ENCODE measurements at regions not wholly inside any gene's neighbourhood (a gene's known extent, or its start where the extent isn't known, plus 50 kb on each side); places are given as distances from the start of the nearest gene placed in this dataset.

- Mint-ChIP-seq H3K4me1 (ENCODE audit: low read depth) (no peaks in the 10 kb centered on the region), H3K9me3 (no peaks in the 10 kb centered on the region), H3K27me3 (ENCODE audit: low read depth) (no peaks in the 10 kb centered on the region), H3K27ac (no peak overlapping the region), H3K4me3 (ENCODE audit: low read depth) (no peak overlapping the region), H3K36me3 (ENCODE audit: low read depth) (no peaks in the 10 kb centered on the region)
- no peak for DNase-seq (ENCODE audit: low spot score)
- intact Hi-C loops (cut with micrococcal nuclease), result no loop called here
Measured at GRCh38 chr4:114304046-114304445, 294.6 kb upstream of the UGT8 start.

- H3K4me1 Mint-ChIP-seq (ENCODE audit: low read depth), result no peaks in the 10 kb centered on the region
- no peaks in the 10 kb centered on the region for H3K36me3 Mint-ChIP-seq (ENCODE audit: low read depth)
- no peaks in the 10 kb centered on the region for H3K9me3 Mint-ChIP-seq
- DNase-seq (ENCODE audit: low spot score), result no peak
- no peak overlapping the region for H3K27ac Mint-ChIP-seq
- intact Hi-C loops (cut with micrococcal nuclease), result no loop called here
- no peak overlapping the region for H3K4me3 Mint-ChIP-seq (ENCODE audit: low read depth)
- H3K27me3 Mint-ChIP-seq (ENCODE audit: low read depth), result no peaks in the 10 kb centered on the region
Measured at GRCh38 chr4:114304567-114304966, 294.0 kb upstream of the UGT8 start.

GRCh38 chr4:114306946-114307345 is 291.7 kb upstream of the UGT8 start:
- Mint-ChIP-seq H3K9me3 (no peaks in the 10 kb centered on the region), H3K4me1 (ENCODE audit: low read depth) (no peaks in the 10 kb centered on the region), H3K36me3 (ENCODE audit: low read depth) (no peaks in the 10 kb centered on the region), H3K27ac (no peak overlapping the region), H3K4me3 (ENCODE audit: low read depth) (no peak overlapping the region), H3K27me3 (ENCODE audit: low read depth) (no peaks in the 10 kb centered on the region)
- intact Hi-C loops (cut with micrococcal nuclease), result no loop called here
- no peak for DNase-seq (ENCODE audit: low spot score)

- Mint-ChIP-seq H3K4me1 (ENCODE audit: low read depth) (no peaks in the 10 kb centered on the region), H3K27me3 (ENCODE audit: low read depth) (no peaks in the 10 kb centered on the region), H3K4me3 (ENCODE audit: low read depth) (no peak overlapping the region), H3K9me3 (no peaks in the 10 kb centered on the region), H3K36me3 (ENCODE audit: low read depth) (no peaks in the 10 kb centered on the region), H3K27ac (no peak overlapping the region)
- DNase-seq (ENCODE audit: low spot score), result no peak
- intact Hi-C loops (cut with micrococcal nuclease), result no loop called here
Measured at GRCh38 chr4:114310296-114310925, 288.2 kb upstream of the UGT8 start.

- intact Hi-C loops (cut with micrococcal nuclease), result no loop called here
- H3K9me3 Mint-ChIP-seq, result no peaks in the 10 kb centered on the region
- no peaks in the 10 kb centered on the region for H3K4me1 Mint-ChIP-seq (ENCODE audit: low read depth)
- no peak for DNase-seq (ENCODE audit: low spot score)
- no peaks in the 10 kb centered on the region for H3K36me3 Mint-ChIP-seq (ENCODE audit: low read depth)
- no peak overlapping the region for H3K4me3 Mint-ChIP-seq (ENCODE audit: low read depth)
- no peaks in the 10 kb centered on the region for H3K27me3 Mint-ChIP-seq (ENCODE audit: low read depth)
- no peak overlapping the region for H3K27ac Mint-ChIP-seq
Measured at GRCh38 chr4:114311787-114312186, 286.8 kb upstream of the UGT8 start.

GRCh38 chr4:114312338-114312737 is 286.3 kb upstream of the UGT8 start:
- H3K27ac Mint-ChIP-seq, result no peak overlapping the region
- H3K4me3 Mint-ChIP-seq (ENCODE audit: low read depth), result no peak overlapping the region
- no peaks in the 10 kb centered on the region for H3K4me1 Mint-ChIP-seq (ENCODE audit: low read depth)
- no peaks in the 10 kb centered on the region for H3K9me3 Mint-ChIP-seq
- H3K36me3 Mint-ChIP-seq (ENCODE audit: low read depth), result no peaks in the 10 kb centered on the region
- H3K27me3 Mint-ChIP-seq (ENCODE audit: low read depth), result no peaks in the 10 kb centered on the region
- no peak for DNase-seq (ENCODE audit: low spot score)
- intact Hi-C loops (cut with micrococcal nuclease), result no loop called here

GRCh38 chr4:114316789-114317188 is 281.8 kb upstream of the UGT8 start:
- Mint-ChIP-seq H3K36me3 (ENCODE audit: low read depth) (no peaks in the 10 kb centered on the region), H3K4me3 (ENCODE audit: low read depth) (no peak overlapping the region), H3K27ac (no peak overlapping the region), H3K4me1 (ENCODE audit: low read depth) (no peaks in the 10 kb centered on the region), H3K27me3 (ENCODE audit: low read depth) (no peaks in the 10 kb centered on the region), H3K9me3 (no peaks in the 10 kb centered on the region)
- intact Hi-C loops (cut with micrococcal nuclease), result no loop called here
- no peak for DNase-seq (ENCODE audit: low spot score)

GRCh38 chr4:114317564-114317963 is 281.0 kb upstream of the UGT8 start:
- H3K36me3 Mint-ChIP-seq (ENCODE audit: low read depth), result no peaks in the 10 kb centered on the region
- no peaks in the 10 kb centered on the region for H3K9me3 Mint-ChIP-seq
- H3K4me3 Mint-ChIP-seq (ENCODE audit: low read depth), result no peak overlapping the region
- no peak overlapping the region for H3K27ac Mint-ChIP-seq
- intact Hi-C loops (cut with micrococcal nuclease), result no loop called here
- no peaks in the 10 kb centered on the region for H3K27me3 Mint-ChIP-seq (ENCODE audit: low read depth)
- H3K4me1 Mint-ChIP-seq (ENCODE audit: low read depth), result no peaks in the 10 kb centered on the region
- DNase-seq (ENCODE audit: low spot score), result no peak

- Mint-ChIP-seq H3K4me1 (ENCODE audit: low read depth) (no peaks in the 10 kb centered on the region), H3K4me3 (ENCODE audit: low read depth) (no peak overlapping the region), H3K9me3 (no peaks in the 10 kb centered on the region), H3K27me3 (ENCODE audit: low read depth) (no peaks in the 10 kb centered on the region), H3K27ac (no peak overlapping the region), H3K36me3 (ENCODE audit: low read depth) (no peaks in the 10 kb centered on the region)
- intact Hi-C loops (cut with micrococcal nuclease), result no loop called here
- DNase-seq (ENCODE audit: low spot score), result no peak
Measured at GRCh38 chr4:114318309-114318708, 280.3 kb upstream of the UGT8 start.

GRCh38 chr4:114320126-114320525 is 278.5 kb upstream of the UGT8 start:
- intact Hi-C loops (cut with micrococcal nuclease), result no loop called here
- H3K4me3 Mint-ChIP-seq (ENCODE audit: low read depth), result no peak overlapping the region
- H3K36me3 Mint-ChIP-seq (ENCODE audit: low read depth), result no peaks in the 10 kb centered on the region
- DNase-seq (ENCODE audit: low spot score), result no peak
- H3K27ac Mint-ChIP-seq, result no peak overlapping the region
- no peaks in the 10 kb centered on the region for H3K4me1 Mint-ChIP-seq (ENCODE audit: low read depth)
- no peaks in the 10 kb centered on the region for H3K9me3 Mint-ChIP-seq
- no peaks in the 10 kb centered on the region for H3K27me3 Mint-ChIP-seq (ENCODE audit: low read depth)

GRCh38 chr4:114321366-114321765 is 277.2 kb upstream of the UGT8 start:
- H3K27me3 Mint-ChIP-seq (ENCODE audit: low read depth), result no peaks in the 10 kb centered on the region
- no peaks in the 10 kb centered on the region for H3K4me1 Mint-ChIP-seq (ENCODE audit: low read depth)
- intact Hi-C loops (cut with micrococcal nuclease), result no loop called here
- H3K9me3 Mint-ChIP-seq, result no peaks in the 10 kb centered on the region
- H3K4me3 Mint-ChIP-seq (ENCODE audit: low read depth), result no peak overlapping the region
- no peak for DNase-seq (ENCODE audit: low spot score)
- H3K36me3 Mint-ChIP-seq (ENCODE audit: low read depth), result no peaks in the 10 kb centered on the region
- H3K27ac Mint-ChIP-seq, result no peak overlapping the region

GRCh38 chr4:114323841-114324240 is 274.8 kb upstream of the UGT8 start:
- H3K36me3 Mint-ChIP-seq (ENCODE audit: low read depth), result no peaks in the 10 kb centered on the region
- H3K4me3 Mint-ChIP-seq (ENCODE audit: low read depth), result no peak overlapping the region
- H3K27me3 Mint-ChIP-seq (ENCODE audit: low read depth), result no peaks in the 10 kb centered on the region
- intact Hi-C loops (cut with micrococcal nuclease), result no loop called here
- no peak overlapping the region for H3K27ac Mint-ChIP-seq
- H3K4me1 Mint-ChIP-seq (ENCODE audit: low read depth), result no peaks in the 10 kb centered on the region
- DNase-seq (ENCODE audit: low spot score), result no peak
- H3K9me3 Mint-ChIP-seq, result no peaks in the 10 kb centered on the region

GRCh38 chr4:114326358-114326757 is 272.2 kb upstream of the UGT8 start:
- intact Hi-C loops (cut with micrococcal nuclease), result no loop called here
- Mint-ChIP-seq H3K9me3 (no peaks in the 10 kb centered on the region), H3K27ac (no peak overlapping the region), H3K36me3 (ENCODE audit: low read depth) (no peaks in the 10 kb centered on the region), H3K4me3 (ENCODE audit: low read depth) (no peak overlapping the region), H3K4me1 (ENCODE audit: low read depth) (no peaks in the 10 kb centered on the region), H3K27me3 (ENCODE audit: low read depth) (no peaks in the 10 kb centered on the region)
- DNase-seq (ENCODE audit: low spot score), result no peak

GRCh38 chr4:114332119-114332518 is 266.5 kb upstream of the UGT8 start:
- Mint-ChIP-seq H3K4me1 (ENCODE audit: low read depth) (no peaks in the 10 kb centered on the region), H3K27ac (no peak overlapping the region), H3K36me3 (ENCODE audit: low read depth) (no peaks in the 10 kb centered on the region), H3K4me3 (ENCODE audit: low read depth) (no peak overlapping the region), H3K9me3 (no peaks in the 10 kb centered on the region), H3K27me3 (ENCODE audit: low read depth) (no peaks in the 10 kb centered on the region)
- intact Hi-C loops (cut with micrococcal nuclease), result no loop called here
- no peak for DNase-seq (ENCODE audit: low spot score)
